ENCODE measurements at regions not wholly inside any gene's neighbourhood (a gene's known extent, or its start where the extent isn't known, plus 50 kb on each side); places are given as distances from the start of the nearest gene placed in this dataset.
A peak's percentile ranks its signal among the peaks of the same experiment; 100 is the strongest.
"Not testable (repeated sequence)": the region's sequence is repeated elsewhere in the genome, so short reads cannot be mapped to it uniquely, and the experiment has no call there.

- H3K4me1 Mint-ChIP-seq: peaks cover 2 to 6% of the 10 kb centered on the region in 2 donors
- ATAC-seq (replicated peaks) (no peak), DNase-seq (no peak)
- H3K4me3 Mint-ChIP-seq: no peak overlapping the region
- no peaks in the 10 kb centered on the region for H3K27me3 Mint-ChIP-seq
- no peak overlapping the region for H3K27ac Mint-ChIP-seq
- H3K36me3 Mint-ChIP-seq: peaks cover 8% of the 10 kb centered on the region in 2 donors
- peaks cover 8 to 9% of the 10 kb centered on the region in 2 donors for H3K9me3 Mint-ChIP-seq
Observed at GRCh38 chr1:220966881-220967611, 87.8 kb downstream of the HLX start.

- no peak for DNase-seq
- no peak overlapping the region for H3K4me3 Mint-ChIP-seq
- H3K4me1 Mint-ChIP-seq: peaks cover 0 to under 1% of the 10 kb centered on the region in 2 donors
- no peak overlapping the region for H3K27ac Mint-ChIP-seq
- peaks cover 8% of the 10 kb centered on the region in 2 donors for H3K36me3 Mint-ChIP-seq
- ATAC-seq (replicated peaks): no peak
- H3K27me3 Mint-ChIP-seq: no peaks in the 10 kb centered on the region
- H3K9me3 Mint-ChIP-seq: peaks cover 8 to 9% of the 10 kb centered on the region in 2 donors
Observed at GRCh38 chr1:220967911-220968310, 88.7 kb downstream of the HLX start.

- not testable (repeated sequence) for H3K27me3 Mint-ChIP-seq; H3K27ac Mint-ChIP-seq; H3K4me1 Mint-ChIP-seq; H3K9me3 Mint-ChIP-seq; DNase-seq; H3K36me3 Mint-ChIP-seq; H3K4me3 Mint-ChIP-seq; ATAC-seq (replicated peaks)
Observed at GRCh38 chr1:220969281-220969680, 90.0 kb downstream of the HLX start.

- Mint-ChIP-seq H3K36me3 (no peaks in the 10 kb centered on the region), H3K27ac (no peak overlapping the region), H3K4me3 (no peak overlapping the region), H3K4me1 (peaks cover 0 to 5% of the 10 kb centered on the region in 2 donors), H3K9me3 (peaks cover 0 to 4% of the 10 kb centered on the region in 2 donors), H3K27me3 (no peaks in the 10 kb centered on the region)
- ATAC-seq (replicated peaks): no peak
- no peak for DNase-seq
Observed at GRCh38 chr1:220970311-220970710, 91.1 kb downstream of the HLX start.

- peaks cover 0 to 5% of the 10 kb centered on the region in 2 donors for H3K4me1 Mint-ChIP-seq
- no peak overlapping the region for H3K4me3 Mint-ChIP-seq
- no peaks in the 10 kb centered on the region for H3K36me3 Mint-ChIP-seq
- H3K9me3 Mint-ChIP-seq: peaks cover 0 to 4% of the 10 kb centered on the region in 2 donors
- no peaks in the 10 kb centered on the region for H3K27me3 Mint-ChIP-seq
- DNase-seq (no peak), ATAC-seq (replicated peaks) (no peak)
- H3K27ac Mint-ChIP-seq: no peak overlapping the region
Observed at GRCh38 chr1:220971221-220971620, 92.0 kb downstream of the HLX start.

GRCh38 chr1:220974431-220974830 is 95.2 kb downstream of the HLX start:
- no peak for ATAC-seq (replicated peaks)
- Mint-ChIP-seq H3K4me3 (no peak overlapping the region), H3K36me3 (no peaks in the 10 kb centered on the region), H3K27me3 (no peaks in the 10 kb centered on the region), H3K9me3 (peaks cover 0 to 3% of the 10 kb centered on the region in 2 donors), H3K27ac (no peak overlapping the region), H3K4me1 (peaks cover 0 to 5% of the 10 kb centered on the region in 2 donors)
- DNase-seq: no peak

GRCh38 chr1:220976390-220976789 is 97.1 kb downstream of the HLX start:
- peaks cover 2 to 5% of the 10 kb centered on the region in 2 donors for H3K4me1 Mint-ChIP-seq
- ATAC-seq (replicated peaks) (no peak), DNase-seq (no peak)
- no peaks in the 10 kb centered on the region for H3K36me3 Mint-ChIP-seq
- no peak overlapping the region for H3K27ac Mint-ChIP-seq
- peaks cover 0 to 1% of the 10 kb centered on the region in 2 donors for H3K9me3 Mint-ChIP-seq
- no peaks in the 10 kb centered on the region for H3K27me3 Mint-ChIP-seq
- no peak overlapping the region for H3K4me3 Mint-ChIP-seq

GRCh38 chr1:220979371-220979770 is 100.1 kb downstream of the HLX start:
- Mint-ChIP-seq H3K9me3 (peaks cover 0 to 1% of the 10 kb centered on the region in 2 donors), H3K27me3 (no peaks in the 10 kb centered on the region), H3K36me3 (no peaks in the 10 kb centered on the region), H3K4me3 (no peak overlapping the region), H3K27ac (no peak overlapping the region), H3K4me1 (peaks cover 0 to 2% of the 10 kb centered on the region in 2 donors)
- no peak for DNase-seq
- no peak for ATAC-seq (replicated peaks)

- DNase-seq (no peak), ATAC-seq (replicated peaks) (no peak)
- H3K9me3 Mint-ChIP-seq: peaks cover 1 to 5% of the 10 kb centered on the region in 2 donors
- H3K4me1 Mint-ChIP-seq: peaks cover 0 to 2% of the 10 kb centered on the region in 2 donors
- no peaks in the 10 kb centered on the region for H3K36me3 Mint-ChIP-seq
- H3K4me3 Mint-ChIP-seq: no peak overlapping the region
- no peak overlapping the region for H3K27ac Mint-ChIP-seq
- no peaks in the 10 kb centered on the region for H3K27me3 Mint-ChIP-seq
Observed at GRCh38 chr1:220982686-220983085, 103.4 kb downstream of the HLX start.

GRCh38 chr1:220983877-220984635 is 104.8 kb downstream of the HLX start:
- peaks cover 11 to 13% of the 10 kb centered on the region in 2 donors for H3K9me3 Mint-ChIP-seq
- DNase-seq: no peak
- no peaks in the 10 kb centered on the region for H3K27me3 Mint-ChIP-seq
- peaks cover 2 to 4% of the 10 kb centered on the region in 2 donors for H3K4me1 Mint-ChIP-seq
- no peak for ATAC-seq (replicated peaks)
- H3K4me3 Mint-ChIP-seq: no peak overlapping the region
- H3K27ac Mint-ChIP-seq: no peak overlapping the region
- peaks cover 6% of the 10 kb centered on the region in 2 donors for H3K36me3 Mint-ChIP-seq

GRCh38 chr1:220990427-220991339 is 111.4 kb downstream of the HLX start:
- Mint-ChIP-seq H3K27me3 (no peaks in the 10 kb centered on the region), H3K4me3 (no peak overlapping the region), H3K9me3 (peaks cover 20 to 22% of the 10 kb centered on the region in 2 donors), H3K4me1 (peaks cover 24 to 37% of the 10 kb centered on the region in 2 donors), H3K36me3 (peaks cover 11 to 13% of the 10 kb centered on the region in 2 donors), H3K27ac (no peak overlapping the region)
- ATAC-seq (replicated peaks) (peak; percentile 74 to 78), DNase-seq (no peak)

- Mint-ChIP-seq H3K27ac (no peak overlapping the region), H3K4me1 (peaks cover 24 to 37% of the 10 kb centered on the region in 2 donors), H3K36me3 (peaks cover 11 to 13% of the 10 kb centered on the region in 2 donors), H3K27me3 (no peaks in the 10 kb centered on the region), H3K4me3 (no peak overlapping the region), H3K9me3 (peaks cover 20 to 22% of the 10 kb centered on the region in 2 donors)
- DNase-seq (no peak), ATAC-seq (replicated peaks) (no peak)
Observed at GRCh38 chr1:220991506-220991905, 112.3 kb downstream of the HLX start.

GRCh38 chr1:220991959-220992704 is 112.9 kb downstream of the HLX start:
- DNase-seq: no peak
- H3K9me3 Mint-ChIP-seq: peaks cover 23 to 24% of the 10 kb centered on the region in 2 donors
- no peak for ATAC-seq (replicated peaks)
- no peaks in the 10 kb centered on the region for H3K27me3 Mint-ChIP-seq
- H3K36me3 Mint-ChIP-seq: peaks cover 13 to 15% of the 10 kb centered on the region in 2 donors
- H3K4me3 Mint-ChIP-seq: no peak overlapping the region
- peaks cover 24 to 37% of the 10 kb centered on the region in 2 donors for H3K4me1 Mint-ChIP-seq
- peak overlapping the region; percentile 17 for H3K27ac Mint-ChIP-seq

All from stimulated activated naive B cell treated with anti-CD40 and anti-IgM and Interleukin-4, amounts not matched to agents 10 μg/mL and 1 μg/mL and 100 μg/mL, for 72 hours (primary cell).